IPS-NIHi11 (cell line): ENCODE measurements at regions not wholly inside any gene's neighbourhood (a gene's known extent, or its start where the extent isn't known, plus 50 kb on each side); places are given as distances from the start of the nearest gene placed in this dataset.
A peak's percentile ranks its signal among the peaks of the same experiment; 100 is the strongest.

Experiments
- DNase-seq: peaks from one replicate; pipeline ENCODE4 v3.0.0; 2012; ENCODE audit warnings: mixed read lengths, low spot score

DNA sequence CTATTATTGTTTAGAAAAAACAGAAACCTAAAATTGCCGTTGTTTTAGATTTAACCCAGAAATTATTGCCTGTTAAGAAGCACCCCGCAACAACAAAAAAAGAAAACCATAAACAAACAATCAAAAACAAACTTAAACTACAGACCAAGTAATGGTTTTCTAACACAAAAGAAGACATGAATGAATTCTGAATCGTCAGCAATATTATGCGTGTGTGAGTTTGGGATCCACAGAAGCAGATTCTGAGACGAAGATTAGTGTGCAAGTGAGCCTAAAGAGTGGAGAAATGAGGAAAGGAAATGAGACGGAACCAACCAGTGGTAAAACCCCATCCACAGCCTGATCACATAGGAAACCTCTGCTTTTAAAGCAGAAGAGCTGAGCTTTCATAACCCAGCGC lies 1514.9 kb upstream of the PIK3C3 start:
- DNase-seq = no peak

DNA sequence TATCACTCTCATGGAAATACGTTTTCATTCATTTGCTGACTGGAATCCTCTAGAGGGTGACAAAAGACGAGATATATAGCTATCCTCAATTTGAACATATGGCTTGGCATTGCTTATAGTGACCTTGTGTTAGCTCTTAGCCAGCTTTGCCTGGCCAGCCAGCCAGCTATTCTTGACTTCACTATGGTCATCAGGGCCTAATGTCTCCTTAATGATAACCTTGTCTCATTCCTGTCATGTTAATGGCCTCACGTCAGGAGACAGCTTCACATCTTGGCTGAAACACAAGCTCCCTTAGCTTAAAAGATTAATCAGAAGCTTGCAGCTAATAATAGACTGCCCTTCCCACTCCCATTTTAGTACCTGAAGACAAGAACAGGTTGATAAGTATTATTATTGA lies 1517.5 kb upstream of the PIK3C3 start:
- no peak for DNase-seq

DNA sequence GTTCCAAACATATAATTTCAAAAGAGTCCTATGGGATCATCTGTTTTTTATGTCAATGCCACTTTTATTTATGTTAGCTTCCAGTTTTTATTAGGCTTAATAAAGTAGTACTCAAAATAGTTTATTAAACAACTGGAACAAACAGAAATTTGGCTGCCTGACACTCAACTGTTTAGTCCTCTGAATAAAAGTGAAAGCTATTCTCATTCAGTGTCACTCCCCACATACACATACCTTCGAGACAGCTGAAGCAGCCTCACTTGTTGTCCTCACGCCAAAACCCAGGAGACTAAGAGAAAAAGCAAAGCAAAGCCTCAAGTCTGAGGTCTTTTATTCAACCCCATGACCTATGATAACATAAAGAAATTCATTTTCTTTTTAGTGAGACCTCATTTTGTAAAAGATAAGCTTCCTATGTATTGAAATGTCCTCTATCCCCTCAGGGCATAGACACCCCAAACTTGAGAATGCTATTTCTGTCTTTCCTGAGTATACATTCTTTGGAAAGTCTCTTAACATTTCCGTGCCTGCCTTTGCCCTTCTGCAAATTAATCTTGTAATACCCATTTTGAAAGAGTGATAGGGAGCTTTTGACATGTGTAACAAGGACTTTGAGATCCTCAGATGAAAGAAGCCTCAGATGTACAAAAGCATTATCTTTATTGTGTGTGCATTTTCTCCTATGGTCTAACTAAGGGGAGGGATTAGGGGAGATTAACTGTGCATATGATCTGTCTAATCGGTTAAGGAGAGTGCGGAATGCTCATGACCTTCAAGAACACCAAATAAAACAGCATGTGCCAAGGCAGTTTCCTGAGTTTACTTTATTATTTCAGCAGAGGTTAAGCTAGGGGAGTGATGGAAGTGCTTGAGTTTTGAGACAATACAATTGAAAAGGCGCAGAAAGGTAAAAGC lies 1523.7 kb upstream of the PIK3C3 start:
- DNase-seq = no peak

DNA sequence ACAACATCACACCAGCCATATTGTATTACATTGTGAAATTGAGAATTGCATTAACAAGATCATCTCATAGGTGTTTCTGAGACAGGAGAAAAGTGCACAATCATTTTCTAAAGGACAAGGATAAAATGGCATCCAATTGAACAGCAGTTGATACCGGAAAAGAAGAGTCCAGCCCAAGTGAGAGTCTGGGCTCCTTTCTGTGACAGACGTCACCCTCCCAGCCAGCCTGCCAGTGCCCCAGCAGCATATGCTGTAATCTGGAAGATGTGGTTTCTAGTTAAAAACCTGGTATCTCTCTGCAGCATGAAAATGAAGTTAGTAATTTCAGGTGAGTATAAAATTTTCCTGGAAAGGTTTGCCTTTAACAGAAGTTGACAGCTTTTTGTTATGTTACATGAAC lies 1531.7 kb upstream of the PIK3C3 start:
- DNase-seq = no peak

DNA sequence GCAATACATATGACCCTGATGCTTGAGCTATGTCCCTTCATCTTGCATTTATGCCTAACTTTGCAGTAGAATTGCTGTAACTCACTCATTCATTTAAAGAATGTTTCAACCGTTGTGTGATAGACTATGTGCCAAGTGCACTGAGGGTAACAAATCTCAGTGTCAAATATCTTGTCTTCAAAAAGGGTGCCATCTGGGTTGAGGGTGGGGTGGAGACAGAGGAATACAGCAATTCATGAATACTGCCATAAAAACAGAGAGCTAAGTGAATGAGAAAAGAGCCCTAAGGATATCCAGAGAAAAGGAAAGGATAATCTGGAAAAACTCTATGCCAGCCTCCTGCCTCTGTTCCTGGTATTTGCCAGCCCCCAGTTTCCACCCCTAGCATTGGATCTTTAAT lies 1534.4 kb upstream of the PIK3C3 start:
- DNase-seq = no peak

DNA sequence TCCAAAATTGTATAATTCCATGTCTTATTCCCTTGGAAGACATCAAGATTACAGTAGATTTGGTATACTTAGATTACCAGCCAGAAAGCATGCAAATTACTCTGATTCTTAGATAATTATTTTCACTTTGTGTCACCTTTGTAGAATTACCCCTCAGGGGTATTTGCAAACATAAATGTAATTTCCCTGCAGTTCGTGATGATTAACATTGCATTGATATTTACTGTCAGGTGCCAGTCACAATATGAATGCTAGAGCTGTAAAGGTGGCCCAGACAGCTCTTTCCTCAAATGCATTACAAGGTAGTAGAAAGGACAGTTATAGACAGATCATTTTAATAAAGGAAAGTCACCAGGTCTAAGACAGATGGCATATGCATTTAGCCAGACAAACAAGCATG lies 1537.5 kb upstream of the PIK3C3 start:
- no peak for DNase-seq

DNA sequence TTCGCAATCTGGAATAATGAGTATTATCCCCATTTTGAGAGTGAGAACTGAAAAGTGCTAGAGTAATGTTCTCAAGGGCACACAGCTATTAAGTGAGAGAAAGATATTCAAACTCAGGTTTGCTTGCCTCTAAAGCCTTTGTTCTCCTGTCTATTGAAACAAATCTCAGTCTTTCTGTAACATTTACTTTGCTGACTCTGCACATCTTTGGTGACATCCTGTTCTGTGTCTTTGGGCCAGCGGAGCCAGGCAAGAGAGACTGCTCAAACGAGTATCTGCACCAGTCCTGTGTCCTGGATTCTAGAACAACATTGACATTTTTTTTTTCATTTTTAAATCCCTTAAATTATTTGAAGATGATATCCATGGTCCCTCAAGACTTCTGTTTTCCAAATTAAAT lies 1539.2 kb upstream of the PIK3C3 start:
- DNase-seq = no peak

DNA sequence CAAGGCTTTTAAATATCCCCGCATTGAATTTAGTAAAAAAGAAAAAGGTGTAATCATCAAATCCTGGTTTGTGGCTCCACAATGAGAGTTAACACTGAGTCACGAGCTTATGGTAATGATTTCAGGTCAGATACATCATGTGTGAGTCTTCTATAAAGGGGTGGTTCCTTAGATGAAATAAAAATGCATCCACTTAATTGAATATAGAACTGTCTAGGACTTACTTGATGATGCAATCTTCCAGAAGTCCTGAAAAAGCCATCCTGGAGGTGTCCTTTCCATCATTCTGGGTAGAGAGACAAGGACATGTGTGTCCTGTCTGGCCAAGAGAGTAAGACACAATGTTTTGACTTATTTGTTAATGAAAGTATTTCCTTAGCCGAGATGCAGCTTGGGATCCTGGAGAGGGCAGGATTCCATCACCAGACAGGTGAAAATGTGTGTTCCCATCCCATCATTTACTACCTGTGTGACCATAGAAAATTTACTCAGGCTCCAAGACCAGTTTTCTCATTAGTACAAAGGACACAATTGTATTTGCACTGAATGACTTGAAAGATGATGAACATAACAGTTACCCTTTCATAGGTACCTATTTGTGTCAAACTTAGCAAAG lies 1539.8 kb upstream of the PIK3C3 start:
- no peak for DNase-seq

DNA sequence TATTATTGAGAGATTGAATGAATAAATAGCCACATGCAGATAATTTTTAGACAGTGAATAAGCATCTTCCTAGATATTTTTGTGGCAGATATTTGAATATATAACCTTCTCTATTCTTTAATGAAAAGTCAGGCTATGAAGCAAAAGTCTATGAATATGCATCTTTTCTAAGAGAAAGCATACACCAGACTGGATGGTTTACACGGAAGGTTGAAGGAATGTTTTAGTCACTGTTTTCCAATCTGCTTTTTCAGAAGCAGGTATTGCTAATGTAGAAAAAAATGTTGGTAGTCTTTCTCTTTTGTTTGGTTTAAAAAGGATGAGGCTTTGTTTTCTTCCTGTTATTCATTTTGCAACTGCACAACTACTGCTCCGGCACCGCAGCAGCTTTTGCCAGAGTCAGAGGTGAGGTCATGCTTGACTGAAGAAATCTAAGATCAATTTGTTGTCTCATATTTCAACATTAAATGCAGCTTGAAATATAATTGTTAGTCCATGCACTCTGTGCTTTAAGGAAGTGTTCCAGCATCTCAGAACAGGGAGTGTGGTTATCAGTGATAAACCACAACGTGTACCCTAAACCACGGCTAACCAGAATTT lies 1540.8 kb upstream of the PIK3C3 start:
- DNase-seq = no peak

DNA sequence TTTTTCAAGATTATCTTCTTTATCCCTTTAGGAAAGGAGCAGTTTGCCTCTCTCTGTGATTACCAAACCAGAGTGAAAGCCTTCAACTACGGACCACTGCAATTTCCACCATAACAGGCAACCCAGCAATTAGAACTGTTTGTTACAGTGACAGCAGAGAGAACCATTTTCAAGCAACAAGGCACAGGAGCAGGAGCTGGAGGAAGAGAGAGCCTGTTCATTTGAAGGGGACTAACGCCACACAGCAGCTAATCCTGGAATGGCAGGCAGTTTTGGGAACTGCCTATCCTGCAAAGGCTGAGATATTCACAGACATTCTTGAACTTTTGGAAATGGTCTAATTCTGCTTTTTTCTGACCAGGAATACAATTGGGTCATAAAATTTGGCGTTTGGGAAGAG lies 1541.9 kb upstream of the PIK3C3 start:
- DNase-seq = peak; percentile 23

DNA sequence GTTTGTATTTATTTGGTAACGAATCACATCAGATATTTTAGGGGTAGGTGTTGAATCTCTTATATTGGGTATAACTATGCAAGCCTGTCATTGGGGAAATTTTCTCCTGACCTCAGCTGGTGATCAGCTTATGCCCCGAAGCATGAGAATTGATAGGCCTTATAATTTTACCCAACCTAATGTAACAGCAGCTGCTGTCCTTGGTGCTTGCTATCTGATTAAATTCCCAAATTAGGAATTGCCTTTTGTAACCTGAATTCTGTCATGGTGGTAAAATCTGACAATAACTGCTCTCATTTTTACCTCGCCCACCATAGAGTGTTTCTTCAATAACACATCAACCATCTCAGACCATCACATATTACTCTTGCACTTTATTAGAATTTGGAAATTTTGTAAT lies 1542.6 kb upstream of the PIK3C3 start:
- DNase-seq = no peak

DNA sequence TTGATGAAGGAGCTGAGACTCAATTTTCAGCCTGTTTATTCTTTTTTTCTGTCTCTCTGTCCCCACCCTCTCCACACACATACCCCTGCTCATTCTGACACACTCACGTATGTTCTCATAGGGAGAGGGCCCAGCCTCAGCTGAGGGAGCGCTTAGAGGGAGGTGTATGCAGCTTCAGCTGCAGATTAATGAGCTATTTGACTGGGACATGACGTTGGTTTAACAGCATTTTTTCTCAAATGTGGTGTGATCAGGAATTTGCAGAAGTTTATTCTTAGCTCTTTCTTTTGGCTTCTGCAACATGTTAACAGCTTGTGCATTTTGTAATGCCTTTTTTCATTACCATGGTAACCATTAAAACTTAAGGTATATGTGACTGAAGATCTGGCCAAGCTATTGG lies 1547.1 kb upstream of the PIK3C3 start:
- DNase-seq = no peak

DNA sequence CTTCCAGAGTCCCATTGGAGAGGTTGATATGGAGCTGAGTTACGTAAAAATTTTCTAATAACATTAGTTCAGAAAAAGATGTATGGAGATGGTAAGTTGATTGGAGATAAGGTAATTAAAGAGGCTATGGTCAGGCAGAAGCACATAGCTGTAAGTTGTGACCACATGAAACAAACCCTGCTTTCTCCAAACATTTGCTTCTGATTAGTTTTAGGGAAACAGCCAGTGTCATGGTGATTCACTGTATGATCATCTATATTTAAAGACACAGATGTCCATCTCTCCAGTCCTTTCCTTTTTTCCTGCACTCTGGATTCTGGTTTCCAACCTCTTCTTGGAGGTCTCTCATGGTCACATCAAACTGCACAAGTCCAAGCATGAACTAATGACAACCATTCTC lies 1550.8 kb upstream of the PIK3C3 start:
- DNase-seq = no peak

DNA sequence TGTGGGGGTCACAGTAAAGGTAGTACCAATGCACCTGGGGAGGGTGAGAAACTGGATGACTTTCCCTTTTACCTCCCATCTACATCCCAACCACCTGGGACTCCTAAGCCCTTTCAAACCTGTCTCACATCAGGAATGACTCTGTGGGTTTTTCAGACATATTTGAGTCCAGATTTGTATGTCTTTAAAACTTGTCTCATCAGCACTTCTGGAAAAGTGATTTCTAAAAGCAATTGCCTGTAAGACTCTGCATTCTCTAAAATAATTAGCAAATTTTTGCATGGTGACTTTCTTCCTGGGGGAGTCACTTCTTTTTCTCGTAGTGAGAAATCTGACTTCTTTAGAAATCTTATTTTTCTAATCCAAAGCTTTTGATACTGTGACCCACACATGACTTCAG lies 1553.0 kb upstream of the PIK3C3 start:
- no peak for DNase-seq

DNA sequence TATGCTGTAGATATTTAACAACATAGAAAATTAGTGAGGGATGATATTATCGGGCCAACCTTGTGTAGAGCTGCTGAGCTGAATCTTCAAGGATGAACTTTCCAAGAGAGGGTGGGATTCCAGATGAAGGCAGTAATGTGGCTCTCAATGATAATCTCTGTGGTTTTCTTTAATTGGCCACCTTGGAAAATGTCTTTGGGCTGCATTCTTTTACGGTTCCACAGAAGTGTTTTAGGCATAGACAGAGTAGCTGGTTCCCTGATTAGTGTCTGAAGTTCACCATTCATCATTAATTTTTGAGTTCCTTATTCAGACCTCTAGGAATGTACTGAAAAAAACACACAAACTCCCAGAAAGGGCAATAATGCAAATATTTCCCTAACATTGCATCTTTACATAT lies 1566.9 kb upstream of the PIK3C3 start:
- no peak for DNase-seq

DNA sequence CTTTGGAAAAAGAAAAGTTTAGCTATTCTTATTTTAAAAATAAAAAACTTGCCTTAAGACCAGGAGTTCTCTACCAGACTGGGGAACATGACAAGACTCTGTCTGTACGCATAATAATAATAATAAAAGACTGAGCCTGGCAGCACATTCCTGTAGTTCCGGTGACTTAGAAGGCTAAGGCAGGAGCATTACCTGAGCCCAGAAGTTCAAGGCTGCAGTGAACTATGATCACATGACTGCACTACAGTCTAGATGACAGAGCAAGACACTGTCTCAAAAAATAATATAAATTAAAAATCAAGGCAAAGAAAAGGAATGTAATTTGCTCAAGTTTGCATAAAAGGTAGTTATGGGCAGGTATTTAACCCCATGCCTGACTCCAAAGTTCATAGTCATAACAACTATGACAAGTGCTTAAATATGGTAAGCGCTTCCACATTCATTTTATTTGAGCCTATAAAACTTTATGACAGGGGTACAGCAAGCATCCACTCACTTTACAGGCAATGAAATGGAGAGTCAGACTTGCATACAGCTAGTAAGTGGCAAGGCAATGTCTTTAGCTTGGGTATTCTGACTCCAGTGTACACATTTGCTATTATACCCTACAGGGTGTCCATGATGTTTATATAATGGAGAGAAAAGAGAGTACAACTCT lies 1567.8 kb upstream of the PIK3C3 start:
- DNase-seq = no peak

DNA sequence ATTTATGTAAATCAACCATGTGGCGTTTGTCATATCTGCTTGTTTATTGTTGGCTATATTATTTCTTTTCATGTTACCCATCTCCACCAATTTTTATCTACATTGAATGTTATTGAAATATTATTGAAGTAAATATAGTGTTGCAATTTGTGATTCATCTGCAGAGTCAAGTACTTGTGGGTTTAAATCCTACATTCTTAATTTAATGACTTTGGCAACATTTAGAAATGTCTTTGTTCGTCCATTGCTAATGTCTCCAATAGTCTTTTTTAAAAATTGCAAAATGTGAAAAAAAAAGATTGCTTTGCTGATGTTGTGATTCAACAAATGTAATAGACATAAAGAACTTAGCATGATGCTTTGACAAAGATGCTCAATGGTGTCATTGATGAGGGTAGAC lies 1572.8 kb upstream of the PIK3C3 start:
- no peak for DNase-seq

DNA sequence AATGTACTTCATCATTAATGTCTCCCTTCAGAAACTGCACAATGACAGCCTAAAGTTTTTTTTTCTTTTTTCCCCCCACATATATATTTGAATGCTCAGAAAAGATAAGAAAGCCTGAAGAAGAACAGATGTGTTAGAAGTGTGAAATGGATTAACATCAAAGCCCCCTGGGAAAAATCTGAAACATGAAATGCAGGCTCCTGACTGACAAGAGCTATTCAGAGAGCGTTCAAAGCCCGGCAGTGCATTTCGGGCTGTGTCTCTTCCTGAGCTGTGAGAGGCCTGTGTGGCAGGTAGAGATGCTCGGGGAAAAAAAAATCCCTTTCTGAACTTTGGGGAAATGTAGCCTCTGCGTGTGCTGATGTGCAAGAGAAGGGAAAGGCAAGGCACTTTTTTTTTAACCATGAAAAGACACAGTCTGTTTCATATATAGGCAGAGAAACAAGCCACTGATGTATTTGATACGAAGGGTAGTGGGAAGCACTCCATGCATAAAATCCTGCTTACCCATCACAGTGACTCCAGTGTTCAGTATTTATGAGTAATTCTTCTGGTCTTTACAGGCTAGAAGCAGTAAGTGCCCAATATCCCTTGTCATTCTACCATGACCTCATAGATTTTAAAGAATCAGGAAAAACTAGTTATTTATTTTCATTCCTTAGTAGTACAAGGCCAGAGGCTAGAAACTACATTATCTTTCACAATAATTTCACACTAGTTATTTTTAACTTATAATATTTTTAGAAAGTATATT lies 1574.2 kb upstream of the PIK3C3 start:
- DNase-seq = no peak

DNA sequence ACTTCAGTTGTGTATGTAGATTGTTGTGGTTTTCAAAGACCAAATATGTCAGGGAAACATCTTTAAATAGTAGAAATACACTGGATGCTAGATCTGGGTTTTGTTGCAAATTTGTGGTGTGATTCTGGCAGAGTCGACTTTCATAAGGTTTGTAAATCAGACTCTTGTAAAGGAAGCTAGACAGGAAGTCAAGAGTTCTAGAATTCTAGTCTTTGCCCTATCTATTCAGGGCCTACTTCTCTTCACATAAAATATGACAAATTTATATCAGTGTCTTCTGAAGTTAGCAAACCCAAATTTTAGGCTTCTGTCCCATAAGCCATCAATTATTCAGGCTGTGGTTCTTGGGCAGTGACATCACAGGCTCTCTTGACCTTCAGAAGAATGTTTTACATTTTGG lies 1579.2 kb upstream of the PIK3C3 start:
- DNase-seq = no peak

DNA sequence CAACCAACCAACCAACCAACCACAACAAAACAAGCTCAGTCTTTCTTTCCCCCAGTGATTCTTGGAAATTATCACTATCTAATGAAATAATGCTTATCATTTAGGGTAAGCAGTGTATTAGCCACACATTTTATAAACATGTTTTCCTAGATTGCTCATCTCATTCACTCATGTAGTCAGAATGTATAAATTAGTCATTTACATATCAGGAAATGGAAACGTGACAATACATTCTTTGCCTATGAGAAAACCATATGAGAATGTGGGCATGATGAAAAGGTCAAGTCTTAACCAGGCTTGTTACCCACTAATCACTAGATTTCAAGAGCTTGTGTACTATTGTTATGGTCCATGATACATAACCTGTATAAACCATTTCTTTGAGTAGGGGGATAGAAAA lies 1583.4 kb upstream of the PIK3C3 start:
- DNase-seq = no peak

DNA sequence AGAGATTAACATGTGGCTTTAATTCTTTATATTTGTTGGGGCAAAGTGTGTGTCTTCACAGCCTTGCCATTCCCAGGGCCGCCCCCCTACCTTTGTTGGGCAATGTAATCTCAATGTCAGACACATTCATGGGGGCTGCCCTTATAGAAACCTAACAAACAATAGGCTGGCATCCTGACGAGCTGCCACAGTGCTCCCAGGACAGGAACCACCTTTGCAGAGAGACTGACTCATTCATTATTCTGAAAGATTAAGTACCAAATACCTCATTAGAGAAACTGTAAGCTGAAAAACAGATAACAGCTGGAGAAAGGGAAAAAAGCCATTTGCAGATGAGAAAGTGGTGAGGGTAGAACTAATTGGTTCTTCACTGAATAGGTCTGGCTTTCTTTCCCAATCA lies 1587.5 kb upstream of the PIK3C3 start:
- DNase-seq = no peak

DNA sequence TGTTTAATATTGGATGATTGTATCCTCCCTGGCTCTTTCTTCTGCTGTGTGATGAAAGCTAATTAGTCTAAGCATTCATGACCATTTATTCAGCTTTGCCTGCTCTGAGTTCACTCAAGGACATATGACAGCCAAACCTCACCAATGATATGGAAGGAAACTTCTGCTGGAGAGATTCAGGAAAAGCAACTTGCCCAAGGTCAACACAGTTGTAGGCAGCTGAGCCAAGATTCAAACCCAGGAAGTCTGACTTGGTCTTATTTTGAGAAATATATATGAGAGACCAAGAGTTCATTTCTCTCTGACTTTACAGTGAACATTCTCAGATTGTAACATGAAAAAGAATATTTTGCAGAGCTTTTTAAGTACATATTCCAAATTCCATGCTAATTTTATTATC lies 1588.5 kb upstream of the PIK3C3 start:
- DNase-seq = no peak
